Erythroblast (primary cell): ENCODE measurements at regions not wholly inside any gene's neighbourhood (a gene's known extent, or its start where the extent isn't known, plus 50 kb on each side); places are given as distances from the start of the nearest gene placed in this dataset.

Source experiments
- GATA1 ChIP-seq: IDR thresholded peaks from 2 replicates; pipeline ENCODE4 v1.6.1; 2011; ENCODE audit warnings: low read depth, mild to moderate bottlenecking, control low read depth, low read length, moderate library complexity
- POLR2A ChIP-seq: IDR thresholded peaks from 2 replicates; pipeline ENCODE4 v1.6.1; 2011; ENCODE audit warnings: mild to moderate bottlenecking, low read length

DNA sequence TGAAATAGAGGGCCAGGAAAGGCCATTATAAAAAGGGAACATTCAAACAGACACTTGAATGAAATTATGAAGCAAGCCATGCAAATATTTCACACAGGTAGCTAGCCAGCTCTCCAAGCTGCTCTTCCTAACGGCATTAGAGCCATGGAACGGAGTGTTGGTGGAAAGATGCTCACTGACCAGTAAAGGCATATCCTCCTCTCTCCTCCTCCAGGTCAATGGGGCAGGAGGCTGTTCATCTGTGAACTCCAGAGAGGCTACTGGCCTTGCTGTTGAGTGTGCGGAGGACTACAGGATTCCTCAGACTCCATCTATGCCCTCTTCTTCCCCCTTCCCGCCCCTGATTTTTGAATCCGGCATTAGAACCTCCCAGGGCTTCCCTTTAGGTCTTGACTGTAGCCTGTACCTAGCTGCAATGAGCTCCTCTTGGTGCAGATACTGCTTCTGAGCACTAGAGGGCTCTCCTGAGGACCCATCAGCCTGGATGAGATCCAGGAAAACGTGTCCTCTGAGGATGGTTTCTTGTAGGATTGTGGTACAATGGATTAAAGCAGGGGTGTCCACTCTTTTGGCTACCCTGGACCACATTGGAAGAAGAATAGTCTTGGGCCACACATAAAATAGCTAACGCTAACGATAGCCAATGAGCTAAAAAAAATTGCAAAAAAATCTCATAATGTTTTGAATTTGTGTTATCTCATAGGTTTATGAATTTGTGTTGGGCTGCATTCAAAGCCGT, 162.2 kb downstream of the SREK1 start:
- TF ChIP-seq POLR2A (no peak), GATA1 (no peak)
